NCI-H1930 (cell line): ENCODE measurements at regions not wholly inside any gene's neighbourhood (a gene's known extent, or its start where the extent isn't known, plus 50 kb on each side); places are given as distances from the start of the nearest gene placed in this dataset.

ENCODE experiments used
- DNase-seq, 2 experiments: peaks; one replicate each; lab custom pipeline; 2025; lab: John Stamatoyannopoulos, UW

- DNase-seq: no peak
Measured at GRCh38 chr22:27499121-27499520, 302.4 kb downstream of the MN1 start.

- no peak for DNase-seq
Measured at GRCh38 chr22:27501191-27501936, 300.2 kb downstream of the MN1 start.

GRCh38 chr22:27502327-27502726 is 299.2 kb downstream of the MN1 start:
- DNase-seq: no peak

GRCh38 chr22:27504360-27505253 is 296.9 kb downstream of the MN1 start:
- DNase-seq: no peak

GRCh38 chr22:27507111-27507611 is 294.4 kb downstream of the MN1 start:
- DNase-seq: no peak

- no peak for DNase-seq
Measured at GRCh38 chr22:27507935-27508526, 293.5 kb downstream of the MN1 start.

- no peak for DNase-seq
Measured at GRCh38 chr22:27509132-27509920, 292.2 kb downstream of the MN1 start.

- DNase-seq: no peak
Measured at GRCh38 chr22:27510024-27510423, 291.5 kb downstream of the MN1 start.

GRCh38 chr22:27512283-27512761 is 289.2 kb downstream of the MN1 start:
- DNase-seq: no peak

GRCh38 chr22:27513021-27513420 is 288.5 kb downstream of the MN1 start:
- DNase-seq: no peak

- DNase-seq: no peak
Measured at GRCh38 chr22:27514601-27515523, 286.7 kb downstream of the MN1 start.

GRCh38 chr22:27517361-27518155 is 284.0 kb downstream of the MN1 start:
- DNase-seq: no peak

- no peak for DNase-seq
Measured at GRCh38 chr22:27518531-27519340, 282.8 kb downstream of the MN1 start.

- DNase-seq: no peak
Measured at GRCh38 chr22:27523711-27524110, 277.8 kb downstream of the MN1 start.

GRCh38 chr22:27525711-27526110 is 275.8 kb downstream of the MN1 start:
- DNase-seq: no peak

GRCh38 chr22:27526901-27527300 is 274.7 kb downstream of the MN1 start:
- no peak for DNase-seq

GRCh38 chr22:27531782-27532530 is 269.6 kb downstream of the MN1 start:
- DNase-seq: no peak

GRCh38 chr22:27533105-27533745 is 268.3 kb downstream of the MN1 start:
- no peak for DNase-seq
